Ovary (tissue), 3 donors: ENCODE measurements at regions not wholly inside any gene's neighbourhood (a gene's known extent, or its start where the extent isn't known, plus 50 kb on each side); places are given as distances from the start of the nearest gene placed in this dataset.

Experiments
- CTCF ChIP-seq, 3 donors: fragments of 450-650 bp in 2 of 3; fragments of 200-600 bp in 1 of 3; IDR thresholded peaks; one replicate each; pipeline versions ENCODE4 v1.5.1 to v1.8.0; 2016 to 2022; ENCODE audit warnings: antibody characterized with exemption in 3 of 3, mild to moderate bottlenecking in 1 of 3
- POLR2A ChIP-seq: fragments of 450-650 bp; IDR thresholded peaks from one replicate; pipeline ENCODE4 v1.6.1; 2017; ENCODE audit warnings: antibody characterized with exemption, mild to moderate bottlenecking, moderate library complexity
- donor health status: DM: no; HTN: no; CAD: no.

DNA sequence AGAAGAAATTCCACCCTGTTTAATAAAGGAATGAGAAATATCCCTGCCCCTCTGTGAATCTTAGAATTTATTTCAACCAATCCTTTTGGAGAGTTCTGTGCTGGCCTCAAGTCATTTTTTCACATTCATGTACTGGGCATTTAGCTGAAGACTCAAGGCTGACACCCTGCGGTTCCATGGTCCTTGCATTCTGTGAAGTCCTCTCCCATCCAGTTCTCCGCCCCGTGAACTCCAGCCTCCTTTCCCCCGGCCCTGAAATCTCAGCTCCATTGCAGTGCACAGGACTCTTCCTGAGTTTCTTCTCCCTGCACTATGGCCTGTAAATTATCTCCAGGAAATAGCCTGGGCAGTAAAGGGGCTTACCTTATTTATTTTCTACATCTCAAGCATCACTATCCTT, 183.0 kb upstream of the KCND2 start:
- TF ChIP-seq CTCF (IDR thresholded peaks at IDR 0.05) (no peak), POLR2A (no peak)
